ENCODE measurements at regions not wholly inside any gene's neighbourhood (a gene's known extent, or its start where the extent isn't known, plus 50 kb on each side); places are given as distances from the start of the nearest gene placed in this dataset.

- TF ChIP-seq EZH2 (IDR thresholded peaks at IDR 0.05; ENCODE audit: low read length, missing control alignments) (no peak), CTCF (conservative IDR thresholded peaks at IDR 0.05 in 1 of 2, IDR thresholded peaks at IDR 0.05 in 1 of 2; ENCODE audit: low read depth in 1 of 2, low read length in 2 of 2) (no peak)
Measured at GRCh38 chr5:12360218-12360617, 456.0 kb upstream of the CTNND2 start.

Measured in fibroblast of lung (primary cell).